H1 (cell line): ENCODE measurements at regions not wholly inside any gene's neighbourhood (a gene's known extent, or its start where the extent isn't known, plus 50 kb on each side); places are given as distances from the start of the nearest gene placed in this dataset.

ENCODE experiments used
- CTCF ChIA-PET: fragments of 300-600 bp; sonication (Branson Sonifier 250); formaldehyde crosslinking; loops from one replicate; lab custom pipeline; 2021; ENCODE audit not compliant: partially characterized antibody; lab: Charles Lee
- POLR2A ChIA-PET: fragments of 300-600 bp; sonication (Branson Sonifier 250); formaldehyde crosslinking; loops from one replicate; lab custom pipeline; 2021; ENCODE audit warnings: inconsistent platforms; ENCODE audit not compliant: partially characterized antibody; lab: Charles Lee
- DNase-seq, 2 experiments: peaks; one replicate each; pipeline versions ENCODE4 v3.0.0 to v3.0.0-alpha.2; 2010 to 2022; ENCODE audit warnings: low spot score in 2 of 2, low read depth in 1 of 2, mixed read lengths in 1 of 2
- FAIRE-seq: peaks from 2 replicates; lab custom pipeline; 2011; peaks lifted over from hg19 to GRCh38; lab: Jason Lieb, UNC
- H2AFZ ChIP-seq: 2 replicates; pipeline ENCODE4 v1.8.1; 2012; ENCODE audit warnings: low read length, inconsistent platforms
- H2AK5ac ChIP-seq: 2 replicates; pipeline ENCODE4 v1.6.1; 2013; ENCODE audit warnings: low read depth, low read length
- H2BK120ac ChIP-seq: replicated peaks from 2 replicates; pipeline ENCODE3; 2013; ENCODE audit warnings: low read depth, low read length, inconsistent platforms
- H2BK12ac ChIP-seq: 2 replicates; pipeline ENCODE4 v1.6.1; 2013; ENCODE audit warnings: low read depth, low read length
- H2BK15ac ChIP-seq: 2 replicates; pipeline ENCODE4 v1.6.1; 2013; ENCODE audit warnings: low read length
- H2BK20ac ChIP-seq: 2 replicates; pipeline ENCODE4 v1.6.1; 2013; ENCODE audit warnings: low read length
- H2BK5ac ChIP-seq: 2 replicates; pipeline ENCODE4 v1.6.1; 2013; ENCODE audit warnings: low read depth, low read length
- H3K14ac ChIP-seq: 2 replicates; pipeline ENCODE4 v1.6.1; 2013; ENCODE audit warnings: inconsistent platforms; ENCODE audit not compliant: insufficient read length
- H3K18ac ChIP-seq: 2 replicates; pipeline ENCODE4 v1.6.1; 2013; ENCODE audit warnings: low read length; ENCODE audit errors: extremely low read depth
- H3K23ac ChIP-seq: 2 replicates; pipeline ENCODE4 v1.6.1; 2013; ENCODE audit warnings: inconsistent platforms; ENCODE audit not compliant: insufficient read length
- H3K23me2 ChIP-seq: 2 replicates; pipeline ENCODE4 v1.6.1; 2013; ENCODE audit warnings: low read depth, low read length
- H3K27ac ChIP-seq: 2 replicates; pipeline ENCODE4 v1.6.1; 2011; ENCODE audit warnings: low read depth, low read length, inconsistent platforms
- H3K27me3 ChIP-seq, 4 experiments: replicated peaks in 1 of 4; 1 replicate in 1 of 4; 2 replicates in 3 of 4; pipeline versions ENCODE4 v1.6.1 to v1.8.1; 2011 to 2013; ENCODE audit warnings: low read length in 3 of 4, mild to moderate bottlenecking in 3 of 4, inconsistent platforms in 2 of 4, mixed read lengths in 2 of 4, moderate library complexity in 1 of 4; ENCODE audit not compliant: control insufficient read depth in 3 of 4, insufficient read depth in 3 of 4; ENCODE audit errors: extremely low read depth in 1 of 4
- H3K36me3 ChIP-seq, 4 experiments: 2 replicates each; pipeline versions ENCODE4 v1.6.1 to v1.8.1; 2011 to 2013; ENCODE audit warnings: mild to moderate bottlenecking in 4 of 4, low read length in 3 of 4, moderate library complexity in 2 of 4, control low read depth in 1 of 4, inconsistent platforms in 1 of 4; ENCODE audit not compliant: insufficient read depth in 4 of 4, control insufficient read depth in 2 of 4
- H3K4ac ChIP-seq: replicated peaks from 2 replicates; pipeline ENCODE3; 2013; ENCODE audit warnings: low read length, low read depth, mixed read lengths, inconsistent platforms; ENCODE audit not compliant: insufficient read length
- H3K4me1 ChIP-seq, 4 experiments: replicated peaks in 1 of 4; 1 replicate in 1 of 4; 2 replicates in 3 of 4; pipeline versions ENCODE4 v1.6.1 to v1.8.1; 2011 to 2013; ENCODE audit warnings: low read length in 3 of 4, inconsistent platforms in 2 of 4, mixed read lengths in 1 of 4; ENCODE audit not compliant: insufficient read depth in 4 of 4, control insufficient read depth in 3 of 4
- H3K4me2 ChIP-seq, 2 experiments: 2 replicates each; pipeline versions ENCODE4 v1.6.1 to v1.8.1; 2011 to 2013; ENCODE audit warnings: low read depth in 2 of 2, low read length in 2 of 2, control low read depth in 1 of 2, inconsistent platforms in 1 of 2, mild to moderate bottlenecking in 1 of 2; ENCODE audit not compliant: insufficient read depth in 1 of 2
- H3K4me3 ChIP-seq, 4 experiments: fragments of 200-600, 300-600 bp in 1 of 4; sonication (generic), shearing (Covaris generic), sonication (Bioruptor Twin) in 1 of 4; 2 replicates each; pipeline versions ENCODE4 v1.5.1 to v1.8.1; 2011 to 2016; ENCODE audit warnings: low read length in 4 of 4, low read depth in 3 of 4, control low read depth in 2 of 4, inconsistent platforms in 2 of 4, mild to moderate bottlenecking in 2 of 4, mixed read lengths in 1 of 4, moderate library complexity in 1 of 4; ENCODE audit not compliant: insufficient read depth in 2 of 4; ENCODE audit errors: extremely low read depth in 1 of 4
- H3K56ac ChIP-seq: replicated peaks from 2 replicates; pipeline ENCODE3; 2013; ENCODE audit warnings: low read depth, mild to moderate bottlenecking, mixed read lengths, low read length, inconsistent platforms; ENCODE audit not compliant: insufficient read length
- H3K79me1 ChIP-seq: 2 replicates; pipeline ENCODE4 v1.6.1; 2013; ENCODE audit warnings: low read depth, low read length, control low read depth
- H3K79me2 ChIP-seq, 2 experiments: 2 replicates each; pipeline versions ENCODE4 v1.6.1 to v1.8.1; 2012 to 2013; ENCODE audit warnings: low read length in 2 of 2, mild to moderate bottlenecking in 2 of 2, inconsistent platforms in 1 of 2; ENCODE audit not compliant: insufficient read depth in 2 of 2, control insufficient read depth in 1 of 2
- H3K9ac ChIP-seq, 4 experiments: replicated peaks in 1 of 4; 1 replicate in 1 of 4; 2 replicates in 3 of 4; pipeline versions ENCODE4 v1.6.1 to v1.8.1; 2011 to 2013; ENCODE audit warnings: low read depth in 3 of 4, low read length in 3 of 4, control low read depth in 2 of 4, mild to moderate bottlenecking in 2 of 4, moderate library complexity in 2 of 4, inconsistent platforms in 1 of 4; ENCODE audit errors: extremely low read depth in 1 of 4
- H3K9me3 ChIP-seq, 2 experiments: 2 replicates each; pipeline versions ENCODE4 v1.6.1 to v1.8.1; 2012 to 2013; ENCODE audit warnings: mild to moderate bottlenecking in 2 of 2, moderate library complexity in 2 of 2, control low read depth in 1 of 2, inconsistent platforms in 1 of 2, low read depth in 1 of 2, low read length in 1 of 2, mixed read lengths in 1 of 2; ENCODE audit not compliant: insufficient read depth in 2 of 2
- H4K20me1 ChIP-seq, 2 experiments: replicated peaks in 1 of 2; 2 replicates each; pipeline versions ENCODE3 to v1.8.1; 2011 to 2013; ENCODE audit warnings: inconsistent platforms in 2 of 2, low read length in 2 of 2, mild to moderate bottlenecking in 1 of 2; ENCODE audit not compliant: insufficient read depth in 2 of 2, control insufficient read depth in 1 of 2
- H4K5ac ChIP-seq: 2 replicates; pipeline ENCODE4 v1.6.1; 2013; ENCODE audit warnings: low read length, low read depth, mixed read lengths, inconsistent platforms; ENCODE audit not compliant: insufficient read length
- H4K8ac ChIP-seq: 2 replicates; pipeline ENCODE4 v1.8.0; 2013; ENCODE audit warnings: mild to moderate bottlenecking, moderate library complexity, low read length, inconsistent platforms; ENCODE audit not compliant: insufficient read depth; ENCODE audit errors: extremely low read depth
- H4K91ac ChIP-seq: replicated peaks from 2 replicates; pipeline ENCODE3; 2013; ENCODE audit warnings: low read length, mixed read lengths, inconsistent platforms; ENCODE audit not compliant: insufficient read length
- CREB1 ChIP-seq: IDR thresholded peaks from 2 replicates; pipeline ENCODE4 v1.6.1; 2012; ENCODE audit warnings: inconsistent platforms
- GABPA ChIP-seq: IDR thresholded peaks from 2 replicates; pipeline ENCODE4 v1.6.1; 2011; ENCODE audit warnings: mild to moderate bottlenecking, low read length, moderate library complexity, borderline replicate concordance; ENCODE audit not compliant: insufficient read depth
- GTF2F1 ChIP-seq: IDR thresholded peaks from 2 replicates; pipeline ENCODE4 v1.6.1; 2012; ENCODE audit warnings: low read depth, low read length, improper control_type of control experiment, borderline replicate concordance
- HDAC2 ChIP-seq, 2 experiments: fragments of 300-600 bp in 1 of 2; sonication (generic) in 1 of 2; IDR thresholded peaks; 2 replicates each; pipeline ENCODE4 v1.6.1; 2011 to 2012; ENCODE audit warnings: low read depth in 2 of 2, low read length in 2 of 2, mild to moderate bottlenecking in 2 of 2, moderate library complexity in 2 of 2, borderline replicate concordance in 1 of 2, inconsistent platforms in 1 of 2
- POLR2AphosphoS5 ChIP-seq: IDR thresholded peaks from 2 replicates; pipeline ENCODE4 v1.6.1; 2011; ENCODE audit warnings: low read depth, low read length
- POU5F1 ChIP-seq: IDR thresholded peaks from 2 replicates; pipeline ENCODE4 v1.6.1; 2011; ENCODE audit warnings: low read depth, mild to moderate bottlenecking, low read length, moderate library complexity
- RAD21 ChIP-seq, 2 experiments: IDR thresholded peaks in 1 of 2; conservative IDR thresholded peaks in 1 of 2; 2 replicates each; pipeline ENCODE4 v1.6.1; 2011; ENCODE audit warnings: low read depth in 2 of 2, low read length in 2 of 2, improper control_type of control experiment in 1 of 2, inconsistent platforms in 1 of 2, mild to moderate bottlenecking in 1 of 2, moderate library complexity in 1 of 2
- RXRA ChIP-seq: IDR thresholded peaks from 2 replicates; pipeline ENCODE4 v1.6.1; 2011; ENCODE audit warnings: low read depth, mild to moderate bottlenecking, low read length, moderate library complexity; ENCODE audit not compliant: insufficient read depth
- SIX5 ChIP-seq: IDR thresholded peaks from 2 replicates; pipeline ENCODE4 v1.6.1; 2011; ENCODE audit warnings: mild to moderate bottlenecking, low read depth, low read length
- SP2 ChIP-seq: IDR thresholded peaks from 2 replicates; pipeline ENCODE4 v1.6.1; 2012; ENCODE audit warnings: mild to moderate bottlenecking, low read length, inconsistent platforms
- SP4 ChIP-seq: IDR thresholded peaks from 2 replicates; pipeline ENCODE4 v1.6.1; 2012; ENCODE audit warnings: low read length, inconsistent platforms
- SUZ12 ChIP-seq: fragments of 200-600 bp; sonication (generic); IDR thresholded peaks from 2 replicates; pipeline ENCODE4 v1.6.1; 2012; ENCODE audit warnings: mild to moderate bottlenecking, inconsistent platforms, low read length, moderate library complexity, mixed read lengths
- WGBS, 2 experiments: shearing (Covaris generic) in 1 of 2; methylation state at CpG; one replicate each; pipeline versions ENCODE4 v1.1.6 to v1.1.7; 2013 to 2015; ENCODE audit warnings: low lambda C conversion rate in 2 of 2, mixed read lengths in 2 of 2, inconsistent platforms in 1 of 2, low coverage in 1 of 2, missing lambda C conversion rate in 1 of 2; ENCODE audit not compliant: insufficient replicate concordance in 2 of 2, insufficient coverage in 1 of 2, insufficient read length in 1 of 2; ENCODE audit errors: extremely low coverage in 1 of 2, missing lambda C conversion rate in 1 of 2; 5-methylcytosine and 5-hydroxymethylcytosine counted together
- TF ChIP-seq, protein P1 (sequence below): IDR thresholded peaks from 2 replicates; pipeline ENCODE4 v1.6.1; 2011; ENCODE audit warnings: low read length, improper control_type of control experiment

DNA sequence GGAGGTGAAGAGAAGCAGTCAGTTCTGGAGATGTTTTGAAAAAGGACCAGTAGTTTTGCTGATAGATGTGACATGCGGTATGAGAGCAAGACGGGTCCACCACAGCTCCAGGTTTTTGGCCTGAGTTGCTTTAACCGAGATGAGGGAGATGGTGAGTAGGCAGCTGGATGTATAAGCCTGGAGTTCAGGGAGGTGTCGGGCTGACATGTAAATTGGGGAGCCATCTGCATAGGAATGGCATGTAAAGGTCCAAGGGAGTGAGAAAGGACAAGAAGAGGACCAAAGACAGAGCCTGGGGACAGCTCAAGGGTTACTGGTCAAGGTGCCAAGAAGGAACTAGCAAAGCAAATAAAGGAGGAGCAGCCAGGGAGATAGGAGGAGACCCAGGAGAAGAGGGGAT lies 503.7 kb downstream of the MATN1 start:
- WGBS, 2 experiments: 76% methylated on average over 4 of the region's 4 CpGs; no CpG with 5 or more reads in 1 of the 2 experiments
- TF ChIP-seq HDAC2 (IDR thresholded peaks at IDR 0.05; ENCODE audit: borderline replicate concordance in 1 of 2, low read depth in 2 of 2, low read length in 2 of 2): no peak
- no peak for TF ChIP-seq SP2
- no peak for TF ChIP-seq RXRA
- TF ChIP-seq POLR2AphosphoS5: no peak
- no peak for TF ChIP-seq SUZ12
- TF ChIP-seq RAD21 (IDR thresholded peaks at IDR 0.05 in 1 of 2, conservative IDR thresholded peaks at IDR 0.05 in 1 of 2; ENCODE audit: low read depth in 2 of 2, low read length in 2 of 2): no peak
- TF ChIP-seq, protein P1, sequence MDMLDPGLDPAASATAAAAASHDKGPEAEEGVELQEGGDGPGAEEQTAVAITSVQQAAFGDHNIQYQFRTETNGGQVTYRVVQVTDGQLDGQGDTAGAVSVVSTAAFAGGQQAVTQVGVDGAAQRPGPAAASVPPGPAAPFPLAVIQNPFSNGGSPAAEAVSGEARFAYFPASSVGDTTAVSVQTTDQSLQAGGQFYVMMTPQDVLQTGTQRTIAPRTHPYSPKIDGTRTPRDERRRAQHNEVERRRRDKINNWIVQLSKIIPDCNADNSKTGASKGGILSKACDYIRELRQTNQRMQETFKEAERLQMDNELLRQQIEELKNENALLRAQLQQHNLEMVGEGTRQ: no peak
- no peak for TF ChIP-seq GABPA
- TF ChIP-seq CREB1: no peak
- no peak for TF ChIP-seq POU5F1
- TF ChIP-seq GTF2F1: no peak
- no peak for TF ChIP-seq SIX5
- TF ChIP-seq SP4: no peak

More for the DNA sequence above, 503.7 kb downstream of the MATN1 start:
- Histone ChIP-seq H2BK120ac (no peak overlapping the region), H3K9me3 (peaks cover 0 to 4% of the 10 kb centered on the region in 2 experiments; a peak in 1 of 4 replicates), H2AK5ac (no peak overlapping the region), H4K8ac (no peak overlapping the region), H3K14ac (no peak overlapping the region), H2BK5ac (no peak overlapping the region), H2AFZ (no peak overlapping the region), H3K23me2 (no peaks in the 10 kb centered on the region), H3K18ac (no peak overlapping the region), H3K23ac (no peak overlapping the region), H3K27ac (no peak overlapping the region), H4K5ac (no peak overlapping the region), H3K4ac (no peak overlapping the region), H3K27me3 (no peaks in the 10 kb centered on the region), H3K4me3 (no peak overlapping the region), H4K91ac (no peak overlapping the region), H4K20me1 (peaks cover 0 to 2% of the 10 kb centered on the region in 2 experiments), H3K9ac (no peak overlapping the region), H3K4me1 (no peaks in the 10 kb centered on the region), H3K4me2 (no peak overlapping the region), H2BK20ac (no peak overlapping the region), H3K36me3 (no peaks in the 10 kb centered on the region), H3K56ac (no peak overlapping the region), H3K79me2 (peaks cover 0 to 3% of the 10 kb centered on the region in 2 experiments; a peak in 1 of 4 replicates), H2BK12ac (no peak overlapping the region), H3K79me1 (no peaks in the 10 kb centered on the region), H2BK15ac (no peak overlapping the region)
- DNase-seq (no peak), FAIRE-seq (no peak)
- POLR2A ChIA-PET: interaction anchor here (0.6 kb wide), 1 partner anchor 65 kb away, joined by 3 read pairs; no protein-coding TSS in a partner anchor
- CTCF ChIA-PET: interaction anchor here (1.9 kb wide), 1 partner anchor 13 kb away, joined by 6 read pairs; no protein-coding TSS in a partner anchor
